Chondrocyte (in vitro differentiated cells): ENCODE measurements at regions not wholly inside any gene's neighbourhood (a gene's known extent, or its start where the extent isn't known, plus 50 kb on each side); places are given as distances from the start of the nearest gene placed in this dataset.

Experiments used
- DNase-seq: peaks from one replicate; pipeline ENCODE4 v3.0.0; 2021; ENCODE audit warnings: mixed read lengths, low spot score
- H3K27ac Mint-ChIP-seq: one replicate; pipeline ENCODE4 v1.8.0; 2021; ENCODE audit warnings: mild to moderate bottlenecking, moderate library complexity, mixed read lengths; ENCODE audit not compliant: unreplicated experiment
- H3K27me3 Mint-ChIP-seq: 2 replicates; pipeline ENCODE4 v1.8.0; 2021; ENCODE audit warnings: low read depth, mixed read lengths
- H3K36me3 Mint-ChIP-seq: 2 replicates; pipeline ENCODE4 v1.8.0; 2021; ENCODE audit warnings: low read depth, mixed read lengths
- H3K4me1 Mint-ChIP-seq: 2 replicates; pipeline ENCODE4 v1.8.0; 2021; ENCODE audit warnings: low read depth, mild to moderate bottlenecking, mixed read lengths
- H3K4me3 Mint-ChIP-seq: one replicate; pipeline ENCODE4 v1.8.0; 2021; ENCODE audit warnings: mild to moderate bottlenecking, moderate library complexity, mixed read lengths; ENCODE audit not compliant: unreplicated experiment
- H3K9me3 Mint-ChIP-seq: 2 replicates; pipeline ENCODE4 v1.8.0; 2021; ENCODE audit warnings: low read depth, mixed read lengths
- CTCF ChIP-seq: fragments of 200-600 bp; sonication (generic); IDR thresholded peaks from 2 replicates; pipeline ENCODE4 v1.5.0; 2021; ENCODE audit warnings: antibody characterized with exemption, mild to moderate bottlenecking, moderate library complexity

DNA sequence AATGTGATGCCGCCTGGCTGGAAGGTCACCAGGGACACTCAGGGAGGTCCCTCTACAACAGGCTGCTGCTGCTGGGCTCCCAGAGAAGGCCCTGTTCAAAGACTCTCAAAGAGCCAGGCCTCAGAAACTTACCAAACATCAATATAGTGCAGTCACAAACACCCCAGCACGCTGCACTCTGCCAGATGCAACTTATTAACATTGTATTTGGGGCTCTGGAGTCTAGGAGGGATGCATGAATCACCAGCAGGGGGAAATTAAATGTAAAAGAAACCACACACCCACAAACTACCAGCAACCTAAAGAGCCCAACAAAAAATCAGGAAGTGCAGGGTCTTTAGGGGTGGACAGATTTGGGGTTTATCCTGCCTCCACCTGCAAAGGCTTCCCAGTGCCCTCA, 74.6 kb upstream of the SPATA12 start:
- H3K4me3 Mint-ChIP-seq = no peak overlapping the region
- H3K4me1 Mint-ChIP-seq = peaks cover 21% of the 10 kb centered on the region
- H3K36me3 Mint-ChIP-seq = no peaks in the 10 kb centered on the region
- TF ChIP-seq CTCF = peak; percentile 23
- H3K9me3 Mint-ChIP-seq = no peaks in the 10 kb centered on the region
- H3K27ac Mint-ChIP-seq = no peak overlapping the region
- no peak for DNase-seq
- H3K27me3 Mint-ChIP-seq = peaks cover 13% of the 10 kb centered on the region

DNA sequence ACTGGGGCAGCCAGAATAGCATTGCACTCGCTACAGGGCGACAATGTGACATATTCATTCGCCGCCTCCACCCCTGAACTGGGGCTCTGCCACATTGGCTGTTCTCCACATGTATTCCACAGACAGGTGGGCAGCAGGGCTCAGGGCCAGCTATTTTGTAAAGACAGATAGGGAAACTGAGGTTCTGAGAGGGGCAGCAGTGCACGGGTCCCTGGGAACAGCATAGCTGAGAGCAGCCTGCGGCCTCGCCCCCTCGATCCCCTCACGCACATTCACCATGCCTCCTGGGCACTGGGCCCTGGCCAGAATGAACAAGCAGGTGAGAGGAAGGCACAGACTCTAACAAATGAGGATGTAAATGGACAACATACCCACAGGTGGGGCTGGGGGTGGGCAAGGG, 75.0 kb upstream of the SPATA12 start:
- H3K27ac Mint-ChIP-seq = no peak overlapping the region
- H3K36me3 Mint-ChIP-seq = no peaks in the 10 kb centered on the region
- H3K9me3 Mint-ChIP-seq = no peaks in the 10 kb centered on the region
- no peak overlapping the region for H3K4me3 Mint-ChIP-seq
- H3K4me1 Mint-ChIP-seq = peaks cover 25% of the 10 kb centered on the region
- peaks cover 10% of the 10 kb centered on the region for H3K27me3 Mint-ChIP-seq
- no peak for DNase-seq
- TF ChIP-seq CTCF = no peak

GRCh38 chr3:56983427-56983826, 77.0 kb upstream of the SPATA12 start:
- no peaks in the 10 kb centered on the region for H3K9me3 Mint-ChIP-seq
- TF ChIP-seq CTCF = no peak
- H3K4me3 Mint-ChIP-seq = no peak overlapping the region
- H3K36me3 Mint-ChIP-seq = no peaks in the 10 kb centered on the region
- DNase-seq = no peak
- H3K4me1 Mint-ChIP-seq = peaks cover 23% of the 10 kb centered on the region
- no peak overlapping the region for H3K27ac Mint-ChIP-seq
- no peaks in the 10 kb centered on the region for H3K27me3 Mint-ChIP-seq

DNA sequence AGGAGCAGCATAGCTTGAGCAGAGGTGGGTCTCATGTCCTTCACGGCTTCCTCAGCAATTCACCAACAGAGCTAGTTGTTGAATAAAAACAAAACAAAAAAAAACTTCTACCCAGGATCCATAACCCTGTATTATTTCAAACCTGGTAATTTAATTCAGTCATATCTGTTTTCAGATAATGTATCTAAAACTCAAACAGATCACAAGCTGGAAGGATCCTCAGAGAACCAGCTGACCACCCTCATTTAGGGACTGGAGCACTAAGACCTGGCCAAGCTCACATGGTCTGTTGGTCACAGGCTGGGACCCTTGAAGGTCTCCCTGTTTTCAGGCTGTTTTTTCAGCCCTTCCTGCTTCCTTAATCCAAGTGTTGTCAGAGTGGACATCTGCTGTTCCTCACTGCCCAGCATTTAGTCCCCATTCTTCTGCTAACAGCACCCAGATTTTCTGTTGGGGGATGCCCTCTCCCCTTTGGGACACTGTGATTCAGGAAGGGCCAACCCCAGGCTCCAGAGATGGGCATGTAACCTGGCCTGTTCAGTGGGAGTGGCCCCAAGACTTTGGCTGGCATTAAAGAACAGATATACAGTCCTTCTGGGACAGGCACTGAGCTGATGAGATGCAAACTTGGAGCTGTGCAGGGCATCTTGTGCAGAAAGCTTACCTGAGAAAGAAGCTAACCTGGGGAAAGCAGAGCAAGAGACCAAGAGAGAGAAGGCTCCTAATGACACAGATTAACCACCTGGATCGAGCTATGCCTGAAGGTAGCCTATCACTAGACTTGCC, 78.8 kb upstream of the SPATA12 start:
- H3K27ac Mint-ChIP-seq = peak overlapping the region; percentile 76

GRCh38 chr3:56980798-56981390, 79.6 kb upstream of the SPATA12 start:
- Mint-ChIP-seq H3K4me1 (peaks cover 23% of the 10 kb centered on the region), H3K27ac (peak overlapping the region; percentile 76), H3K36me3 (no peaks in the 10 kb centered on the region), H3K27me3 (no peaks in the 10 kb centered on the region), H3K4me3 (no peak overlapping the region), H3K9me3 (no peaks in the 10 kb centered on the region)
- TF ChIP-seq CTCF = no peak
- DNase-seq = no peak

More for the DNA sequence above, 78.8 kb upstream of the SPATA12 start:
- no peaks in the 10 kb centered on the region for H3K27me3 Mint-ChIP-seq
- peaks cover 23% of the 10 kb centered on the region for H3K4me1 Mint-ChIP-seq
- no peaks in the 10 kb centered on the region for H3K9me3 Mint-ChIP-seq
- no peak for TF ChIP-seq CTCF
- no peak for DNase-seq
- H3K4me3 Mint-ChIP-seq = no peak overlapping the region
- no peaks in the 10 kb centered on the region for H3K36me3 Mint-ChIP-seq
